Astrocyte of the cerebellum (primary cell): ENCODE measurements at regions not wholly inside any gene's neighbourhood (a gene's known extent, or its start where the extent isn't known, plus 50 kb on each side); places are given as distances from the start of the nearest gene placed in this dataset.

Experiments
- DNase-seq: peaks from one replicate; pipeline ENCODE4 v3.0.0-alpha.2; 2011; ENCODE audit warnings: low read depth
- H3K4me3 ChIP-seq: 2 replicates; pipeline ENCODE4 v1.5.1; 2011; ENCODE audit warnings: mild to moderate bottlenecking, low read depth, low read length, moderate library complexity
- CTCF ChIP-seq: IDR thresholded peaks from 2 replicates; pipeline ENCODE4 v1.5.1; 2012; ENCODE audit warnings: low read length, low read depth, moderate library complexity, mild to moderate bottlenecking; ENCODE audit errors: missing control alignments
- in situ Hi-C: cut with HindIII; loops from 2 replicates; pipeline ENCODE4 v1.10.0; 2017; ENCODE audit warnings: low sequenced_read_pairs

DNA sequence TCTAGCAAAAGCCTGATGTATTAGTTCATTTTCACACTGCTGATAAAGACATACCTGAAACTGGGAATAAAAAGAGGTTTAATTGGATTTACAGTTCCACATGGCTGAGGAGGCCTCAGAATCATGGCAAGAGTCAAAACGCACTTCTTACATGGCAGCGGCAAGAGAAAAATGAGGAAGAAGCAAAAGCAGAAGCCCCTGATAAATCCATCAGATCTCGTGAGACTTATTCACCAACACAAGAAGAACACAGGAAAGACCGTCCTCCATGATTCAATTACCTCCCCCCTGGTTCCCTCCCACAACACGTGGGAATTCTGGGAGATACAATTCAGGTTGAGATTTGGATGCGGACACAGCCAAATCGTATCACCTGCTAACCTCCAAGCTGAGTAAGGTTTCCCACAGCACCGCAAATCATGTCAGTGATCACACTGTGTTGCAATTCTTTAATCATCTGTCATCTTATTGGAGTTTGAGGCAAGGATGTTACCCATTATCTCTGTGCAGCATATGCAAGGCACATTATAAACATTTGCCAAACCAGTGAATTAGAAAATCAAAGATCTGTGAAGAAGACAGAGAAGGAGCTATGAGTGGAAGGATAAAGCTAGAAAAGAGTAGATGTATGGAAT, 128.5 kb downstream of the ZNF281 start:
- DNase-seq: no peak
- TF ChIP-seq CTCF: no peak
- H3K4me3 ChIP-seq: no peak overlapping the region
- in situ Hi-C loops: no loop called here

- no peak overlapping the region for H3K4me3 ChIP-seq
- peak; percentile 67 for TF ChIP-seq CTCF
- in situ Hi-C loops: loop anchor here (5.0 kb wide), 1 partner anchor 187 kb away; no protein-coding TSS in a partner anchor
- peak; percentile 36 for DNase-seq
Measured at GRCh38 chr1:200279810-200280411, 129.9 kb downstream of the ZNF281 start.

DNA sequence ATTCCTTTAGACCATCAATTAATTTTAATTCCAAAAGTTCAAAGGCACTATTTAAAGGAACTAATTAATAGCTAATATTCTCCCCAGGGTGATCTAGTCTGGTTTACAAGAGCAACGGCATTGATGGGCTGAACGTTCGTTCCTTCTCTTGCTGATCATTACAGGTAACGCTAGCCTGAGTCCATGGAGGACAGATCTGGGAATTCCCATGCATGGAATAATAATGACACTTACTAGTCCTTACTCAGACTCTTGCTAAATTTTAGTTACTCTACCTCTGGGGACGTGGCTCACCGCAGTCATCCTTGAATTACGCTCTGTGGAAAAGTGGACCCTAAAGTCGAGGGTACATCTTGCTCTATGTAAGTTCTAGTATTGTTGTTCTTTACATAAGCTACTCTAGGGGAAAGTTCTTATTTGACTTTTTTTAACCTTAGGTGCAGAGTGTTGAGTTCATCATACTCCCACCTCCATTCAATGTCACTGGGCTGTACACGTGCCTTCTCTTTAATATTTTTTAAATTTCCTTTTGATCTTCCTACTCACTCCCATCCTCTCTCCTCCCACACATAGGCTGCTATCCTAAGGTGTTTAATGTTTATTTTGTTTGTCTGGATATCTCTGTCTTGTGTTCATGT, 133.9 kb downstream of the ZNF281 start:
- TF ChIP-seq CTCF: no peak
- in situ Hi-C loops: loop anchor here (5.0 kb wide), 1 partner anchor 191 kb away; no protein-coding TSS in a partner anchor
- no peak for DNase-seq
- H3K4me3 ChIP-seq: no peak overlapping the region

DNA sequence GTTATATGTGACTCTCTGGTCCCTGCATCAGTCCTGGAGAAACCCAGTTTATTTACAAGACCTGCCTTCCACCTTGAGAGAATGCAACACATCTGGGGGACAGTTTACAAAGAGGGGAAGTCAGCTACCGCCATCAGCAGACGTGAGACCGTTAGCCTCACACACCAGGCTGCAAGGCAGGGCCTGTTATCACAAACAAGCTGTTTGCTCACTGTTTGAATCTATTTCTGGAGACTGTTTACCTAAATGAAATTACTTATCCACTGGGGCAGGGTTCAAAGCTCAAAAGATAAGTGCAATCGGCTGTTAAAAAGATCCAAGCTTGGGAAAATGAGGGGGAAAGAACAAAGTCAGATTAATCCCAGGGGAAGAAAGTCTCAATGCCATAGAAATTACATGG, 134.4 kb downstream of the ZNF281 start:
- in situ Hi-C loops: loop anchor here (5.0 kb wide), 1 partner anchor 192 kb away; no protein-coding TSS in a partner anchor
- no peak for TF ChIP-seq CTCF
- DNase-seq: no peak
- H3K4me3 ChIP-seq: no peak overlapping the region

GRCh38 chr1:200274116-200274515, 135.7 kb downstream of the ZNF281 start:
- in situ Hi-C loops: no loop called here
- TF ChIP-seq CTCF: no peak
- H3K4me3 ChIP-seq: no peak overlapping the region
- no peak for DNase-seq

DNA sequence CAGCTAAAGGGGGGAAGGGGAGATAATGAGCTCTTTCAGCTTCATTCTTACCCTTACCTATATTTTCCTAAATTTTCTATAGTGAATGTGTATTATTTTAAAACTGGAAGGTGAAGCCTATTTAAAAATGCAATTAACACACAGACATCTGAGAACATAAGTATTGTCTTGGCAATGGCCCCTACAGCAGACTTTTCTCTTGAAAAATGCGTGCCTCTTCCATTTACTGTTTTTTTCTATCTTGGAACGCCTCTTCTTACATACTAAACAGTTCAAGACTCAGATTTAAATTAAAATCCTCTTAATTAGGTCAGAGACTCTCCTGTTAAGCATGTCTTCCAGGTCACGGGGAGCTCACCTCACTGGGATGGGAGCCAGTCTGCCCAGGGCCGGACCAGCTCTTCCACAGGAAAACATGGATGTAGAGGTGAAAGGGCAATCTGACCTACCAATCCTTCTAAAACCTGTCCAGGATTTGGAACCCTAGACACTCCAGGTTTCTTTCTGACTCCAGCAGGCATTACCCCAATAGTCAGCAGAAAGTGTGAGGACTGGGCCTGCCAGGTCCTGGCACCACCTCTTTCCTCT, 137.3 kb downstream of the ZNF281 start:
- no peak for TF ChIP-seq CTCF
- no peak overlapping the region for H3K4me3 ChIP-seq
- in situ Hi-C loops: no loop called here
- no peak for DNase-seq
